Pancreas (tissue), 10 donors: ENCODE measurements at regions not wholly inside any gene's neighbourhood (a gene's known extent, or its start where the extent isn't known, plus 50 kb on each side); places are given as distances from the start of the nearest gene placed in this dataset.

Experiments
- ATAC-seq, 4 donors: fragments of 200-7000 bp; cut with Tn5 transposase; one replicate each; pipeline versions ENCODE4 v1.8.0 to v1.9.1; 2020; ENCODE audit warnings: mild to moderate bottlenecking in 4 of 4, moderate library complexity in 4 of 4
- DNase-seq, 6 donors: peaks; one replicate each; pipeline ENCODE4 v3.0.0-alpha.2; 2020
- FAIRE-seq: peaks from 2 replicates; lab custom pipeline; 2012; peaks lifted over from hg19 to GRCh38; lab: Jason Lieb, UNC
- H3K27ac ChIP-seq, 4 donors: fragments of 200-600 bp; sonication (generic); 1 replicate in 3 of 4; 2 replicates in 1 of 4; pipeline versions ENCODE4 v1.5.0 to v1.8.0; 2020
- H3K27me3 ChIP-seq, 4 donors: fragments of 200-600 bp; one replicate each; pipeline ENCODE4 v1.8.0; 2021
- H3K36me3 ChIP-seq, 3 donors: fragments of 200-600 bp; sonication (generic) in 1 of 3; one replicate each; pipeline versions ENCODE4 v1.5.0 to v1.8.0; 2020 to 2021
- H3K4me1 ChIP-seq, 3 donors: fragments of 200-600 bp; one replicate each; pipeline ENCODE4 v1.8.0; 2021
- H3K4me3 ChIP-seq, 4 donors: fragments of 200-600 bp; sonication (generic) in 2 of 4; one replicate each; pipeline versions ENCODE4 v1.5.0 to v1.8.0; 2020 to 2021
- H3K9me3 ChIP-seq, 4 donors: fragments of 200-600 bp; one replicate each; pipeline ENCODE4 v1.8.0; 2021
- CTCF ChIP-seq, 4 donors: fragments of 200-600 bp; sonication (generic) in 3 of 4; IDR thresholded peaks; one replicate each; pipeline versions ENCODE4 v1.5.0 to v1.8.0; 2021; ENCODE audit warnings: antibody characterized with exemption in 4 of 4
- WGBS, 2 donors: extraction: QIAGEN DNeasy Blood & Tissue Kit; methylation state at CpG; one replicate each; pipeline ENCODE4 v1.1.7; 2013; 5-methylcytosine and 5-hydroxymethylcytosine counted together
- intact Hi-C, 3 donors: fragments of 100-400 bp; cut with DNase I; formaldehyde crosslinking; loops; one replicate each; pipeline versions ENCODE4 v1.11.1 to v1.14.2; 2022
- donor health status: healthy with polysubstance abuse.
- donor health status: DM: no; HTN: no; CAD: no; lungs with moderate emphysema.
- donor health status: DM: no; HTN: no; CAD: no.
- donor health status: control.
- donor health status: control.
- donor health status: Bipolar disorder and iron deficiency.
- donor health status: DM: yes; HTN: yes; CAD: no.
- donor health status: DM: no; HTN: no; CAD: no.
- donor health status: DM: no; HTN: no; CAD: no.
- donor health status: DM: yes; HTN: yes; CAD: no.

- DNase-seq (no peak), FAIRE-seq (no peak), ATAC-seq (no peak)
- intact Hi-C loops, result no loop called here
- H3K9me3 ChIP-seq, result no peaks in the 10 kb centered on the region
- H3K36me3 ChIP-seq, result no peaks in the 10 kb centered on the region
- no peak for TF ChIP-seq CTCF (IDR thresholded peaks at IDR 0.05)
- H3K27ac ChIP-seq, result no peak overlapping the region
- WGBS, 2 donors, result 26 to 29% methylated on average over 1 of the region's 1 CpG
- no peaks in the 10 kb centered on the region for H3K4me1 ChIP-seq
- no peaks in the 10 kb centered on the region for H3K27me3 ChIP-seq
- H3K4me3 ChIP-seq, result no peak overlapping the region
These were observed 1514.8 kb downstream of the SI start for GRCh38 chr3:163563485-163563884.

GRCh38 chr3:163562625-163563024 is 1515.7 kb downstream of the SI start:
- no peak overlapping the region for H3K4me3 ChIP-seq
- no peaks in the 10 kb centered on the region for H3K27me3 ChIP-seq
- no peaks in the 10 kb centered on the region for H3K36me3 ChIP-seq
- ATAC-seq, result no peak
- no peak for DNase-seq
- 39 to 46% methylated on average over 2 of the region's 2 CpGs for WGBS, 2 donors
- FAIRE-seq, result no peak
- intact Hi-C loops, result no loop called here
- no peaks in the 10 kb centered on the region for H3K9me3 ChIP-seq
- H3K4me1 ChIP-seq, result no peaks in the 10 kb centered on the region
- H3K27ac ChIP-seq, result no peak overlapping the region
- TF ChIP-seq CTCF (IDR thresholded peaks at IDR 0.05), result no peak

- H3K27ac ChIP-seq, result no peak overlapping the region
- FAIRE-seq (no peak), DNase-seq (no peak), ATAC-seq (no peak)
- no peaks in the 10 kb centered on the region for H3K4me1 ChIP-seq
- intact Hi-C loops, result no loop called here
- H3K36me3 ChIP-seq, result no peaks in the 10 kb centered on the region
- no peaks in the 10 kb centered on the region for H3K9me3 ChIP-seq
- 63 to 66% methylated on average over 4 of the region's 4 CpGs for WGBS, 2 donors
- H3K27me3 ChIP-seq, result no peaks in the 10 kb centered on the region
- H3K4me3 ChIP-seq, result no peak overlapping the region
- TF ChIP-seq CTCF (IDR thresholded peaks at IDR 0.05), result no peak
These were observed 1517.1 kb downstream of the SI start for GRCh38 chr3:163561151-163561550.

- no peaks in the 10 kb centered on the region for H3K4me1 ChIP-seq
- H3K9me3 ChIP-seq, result no peaks in the 10 kb centered on the region
- ATAC-seq (no peak), FAIRE-seq (no peak), DNase-seq (no peak)
- intact Hi-C loops, result no loop called here
- H3K27me3 ChIP-seq, result no peaks in the 10 kb centered on the region
- no peak overlapping the region for H3K4me3 ChIP-seq
- TF ChIP-seq CTCF (IDR thresholded peaks at IDR 0.05), result no peak
- WGBS, 2 donors, result 51 to 63% methylated on average over 2 of the region's 2 CpGs
- no peak overlapping the region for H3K27ac ChIP-seq
- no peaks in the 10 kb centered on the region for H3K36me3 ChIP-seq
These were observed 1517.8 kb downstream of the SI start for GRCh38 chr3:163560459-163560858.

- WGBS, 2 donors, result 68 to 70% methylated on average over 4 of the region's 4 CpGs
- no peak overlapping the region for H3K27ac ChIP-seq
- no peaks in the 10 kb centered on the region for H3K36me3 ChIP-seq
- DNase-seq, result no peak
- no peak for ATAC-seq
- TF ChIP-seq CTCF (IDR thresholded peaks at IDR 0.05), result no peak
- H3K27me3 ChIP-seq, result no peaks in the 10 kb centered on the region
- H3K4me1 ChIP-seq, result no peaks in the 10 kb centered on the region
- FAIRE-seq, result no peak
- H3K4me3 ChIP-seq, result no peak overlapping the region
- no peaks in the 10 kb centered on the region for H3K9me3 ChIP-seq
- intact Hi-C loops, result no loop called here
These were observed 1521.3 kb downstream of the SI start for GRCh38 chr3:163556813-163557523.
